Brain microvascular endothelial cell (primary cell): ENCODE measurements at regions not wholly inside any gene's neighbourhood (a gene's known extent, or its start where the extent isn't known, plus 50 kb on each side); places are given as distances from the start of the nearest gene placed in this dataset.
"Not testable (repeated sequence)": the region's sequence is repeated elsewhere in the genome, so short reads cannot be mapped to it uniquely, and the experiment has no call there.

Experiments
- DNase-seq: peaks from one replicate; pipeline ENCODE4 v3.0.0-alpha.2; 2020
- H3K27ac ChIP-seq: fragments of 250-450 bp; sonication (Bioruptor Pico); 2 replicates; pipeline ENCODE4 v1.5.1; 2020; ENCODE audit warnings: mild to moderate bottlenecking, moderate library complexity
- H3K27me3 ChIP-seq: fragments of 250-450 bp; sonication (Bioruptor Pico); replicated peaks from 2 replicates; pipeline ENCODE4 v1.5.1; 2020; ENCODE audit warnings: mild to moderate bottlenecking
- H3K36me3 ChIP-seq: fragments of 250-450 bp; sonication (Bioruptor Pico); replicated peaks from 2 replicates; pipeline ENCODE4 v1.5.1; 2020; ENCODE audit warnings: mild to moderate bottlenecking
- H3K4me3 ChIP-seq: 2 replicates; pipeline ENCODE4 v1.5.1; 2011; ENCODE audit warnings: low read depth, mild to moderate bottlenecking, control low read depth, low read length, moderate library complexity
- in situ Hi-C: cut with HindIII; loops from 2 replicates; pipeline ENCODE4 v1.10.0; 2017; ENCODE audit warnings: low sequenced_read_pairs, low pct_ligation_motif_present
- TF ChIP-seq, protein P1 (sequence below): IDR thresholded peaks from 2 replicates; pipeline ENCODE4 v1.5.1; 2011; ENCODE audit warnings: low read depth, mild to moderate bottlenecking, moderate library complexity, low read length, control low read depth, inconsistent platforms; ENCODE audit errors: missing control alignments

GRCh38 chr7:121697731-121698316, 175.1 kb upstream of the PTPRZ1 start:
- DNase-seq: no peak
- no peak overlapping the region for H3K27ac ChIP-seq
- no peaks in the 10 kb centered on the region for H3K36me3 ChIP-seq
- H3K4me3 ChIP-seq: no peak overlapping the region
- in situ Hi-C loops: no loop called here
- H3K27me3 ChIP-seq: no peaks in the 10 kb centered on the region
- TF ChIP-seq, protein P1, sequence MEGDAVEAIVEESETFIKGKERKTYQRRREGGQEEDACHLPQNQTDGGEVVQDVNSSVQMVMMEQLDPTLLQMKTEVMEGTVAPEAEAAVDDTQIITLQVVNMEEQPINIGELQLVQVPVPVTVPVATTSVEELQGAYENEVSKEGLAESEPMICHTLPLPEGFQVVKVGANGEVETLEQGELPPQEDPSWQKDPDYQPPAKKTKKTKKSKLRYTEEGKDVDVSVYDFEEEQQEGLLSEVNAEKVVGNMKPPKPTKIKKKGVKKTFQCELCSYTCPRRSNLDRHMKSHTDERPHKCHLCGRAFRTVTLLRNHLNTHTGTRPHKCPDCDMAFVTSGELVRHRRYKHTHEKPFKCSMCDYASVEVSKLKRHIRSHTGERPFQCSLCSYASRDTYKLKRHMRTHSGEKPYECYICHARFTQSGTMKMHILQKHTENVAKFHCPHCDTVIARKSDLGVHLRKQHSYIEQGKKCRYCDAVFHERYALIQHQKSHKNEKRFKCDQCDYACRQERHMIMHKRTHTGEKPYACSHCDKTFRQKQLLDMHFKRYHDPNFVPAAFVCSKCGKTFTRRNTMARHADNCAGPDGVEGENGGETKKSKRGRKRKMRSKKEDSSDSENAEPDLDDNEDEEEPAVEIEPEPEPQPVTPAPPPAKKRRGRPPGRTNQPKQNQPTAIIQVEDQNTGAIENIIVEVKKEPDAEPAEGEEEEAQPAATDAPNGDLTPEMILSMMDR: no peak

DNA sequence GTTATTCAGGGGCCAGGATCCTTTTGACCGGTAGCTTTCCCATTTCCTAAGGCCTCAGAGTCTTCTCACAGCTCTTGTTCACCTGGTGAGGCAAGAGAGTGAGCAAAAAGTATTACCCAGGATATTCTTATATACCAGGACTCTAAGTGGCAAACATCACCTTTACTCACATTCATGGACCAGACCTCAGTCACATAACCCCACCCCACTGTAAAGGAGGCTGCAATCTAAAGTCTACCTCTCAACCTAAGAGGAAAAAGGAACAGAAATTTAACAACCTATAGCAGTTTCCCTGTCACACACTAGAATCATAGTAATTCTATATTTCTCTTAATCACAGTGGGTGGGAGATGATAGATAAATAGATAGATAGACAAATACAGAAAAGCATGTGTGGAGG, 176.0 kb upstream of the PTPRZ1 start:
- Histone ChIP-seq H3K27ac (no peak overlapping the region), H3K4me3 (no peak overlapping the region), H3K27me3 (no peaks in the 10 kb centered on the region), H3K36me3 (no peaks in the 10 kb centered on the region)
- DNase-seq: no peak
- TF ChIP-seq, protein P1: no peak
- in situ Hi-C loops: no loop called here

DNA sequence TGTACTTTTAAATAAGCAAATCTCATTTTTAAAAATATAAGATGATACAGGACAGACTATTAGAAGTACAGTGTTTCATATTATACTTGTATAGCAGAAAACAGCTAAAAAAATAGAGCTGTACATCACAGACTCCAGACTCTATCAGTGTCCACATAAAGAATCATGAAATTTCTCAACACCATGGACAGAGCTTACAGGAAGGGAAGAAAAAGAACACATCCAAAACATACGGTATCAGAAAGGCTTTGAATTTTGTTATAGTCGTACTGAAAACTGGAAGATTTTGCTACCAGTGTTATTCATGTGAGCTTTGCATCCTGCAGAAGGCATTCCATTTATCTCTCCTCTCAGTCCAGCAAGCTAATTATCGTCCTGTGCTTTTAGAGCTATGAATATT, 183.2 kb upstream of the PTPRZ1 start:
- H3K4me3 ChIP-seq: no peak overlapping the region
- TF ChIP-seq, protein P1: no peak
- in situ Hi-C loops: no loop called here
- no peaks in the 10 kb centered on the region for H3K27me3 ChIP-seq
- no peaks in the 10 kb centered on the region for H3K36me3 ChIP-seq
- no peak for DNase-seq
- no peak overlapping the region for H3K27ac ChIP-seq

- Histone ChIP-seq H3K27me3 (no peaks in the 10 kb centered on the region), H3K27ac (no peak overlapping the region), H3K36me3 (no peaks in the 10 kb centered on the region), H3K4me3 (no peak overlapping the region)
- TF ChIP-seq, protein P1: no peak
- DNase-seq: no peak
- in situ Hi-C loops: no loop called here
Measured at GRCh38 chr7:121681700-121682099, 191.3 kb upstream of the PTPRZ1 start.

DNA sequence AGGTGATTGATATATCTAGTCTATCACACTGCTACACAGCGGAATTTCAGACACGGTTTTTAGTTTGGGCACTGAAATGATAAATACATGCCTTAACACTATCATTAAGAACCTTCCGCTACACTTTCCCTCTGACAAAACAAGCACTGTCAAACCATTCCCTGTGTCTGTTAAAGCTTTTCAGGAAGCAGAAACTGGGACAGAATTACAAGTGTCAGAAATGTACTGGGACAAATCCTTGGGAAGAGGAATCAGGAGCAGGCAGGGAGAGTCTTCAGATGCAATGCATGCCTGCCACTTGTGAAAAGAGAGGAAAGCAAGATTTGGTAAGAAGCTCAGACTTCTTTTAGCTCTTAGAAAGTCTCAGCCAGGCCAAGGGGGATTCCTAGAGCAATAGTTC, 196.8 kb upstream of the PTPRZ1 start:
- H3K36me3 ChIP-seq: no peaks in the 10 kb centered on the region
- no peak for DNase-seq
- H3K27me3 ChIP-seq: no peaks in the 10 kb centered on the region
- H3K27ac ChIP-seq: no peak overlapping the region
- TF ChIP-seq, protein P1: no peak
- in situ Hi-C loops: no loop called here
- no peak overlapping the region for H3K4me3 ChIP-seq

GRCh38 chr7:121674455-121674854, 198.5 kb upstream of the PTPRZ1 start:
- H3K27ac ChIP-seq, H3K4me3 ChIP-seq, H3K36me3 ChIP-seq, H3K27me3 ChIP-seq, in situ Hi-C loops, DNase-seq: not testable (repeated sequence)
